HEK293 (cell line): ENCODE measurements at regions not wholly inside any gene's neighbourhood (a gene's known extent, or its start where the extent isn't known, plus 50 kb on each side); places are given as distances from the start of the nearest gene placed in this dataset.

Source experiments
- CTCF ChIA-PET: fragments of 350-600 bp; formaldehyde crosslinking; extraction: SDS; loops from one replicate; lab custom pipeline; 2021; ENCODE audit warnings: antibody characterized with exemption; lab: Yijun Ruan, JAX
- POLR2A ChIA-PET: fragments of 300-600 bp; formaldehyde crosslinking; extraction: SDS; loops from one replicate; lab custom pipeline; 2020; ENCODE audit warnings: antibody characterized with exemption, inconsistent platforms; lab: Yijun Ruan, JAX
- H3K27ac ChIP-seq: fragments of 200-500 bp; sonication (Bioruptor generic); 2 replicates; pipeline ENCODE4 v1.5.1; 2014; ENCODE audit warnings: low read depth, low read length, control low read depth, inconsistent platforms; ENCODE audit errors: extremely low read depth
- H3K36me3 ChIP-seq, 2 experiments: fragments of 200-500 bp in 1 of 2; sonication (Bioruptor generic) in 1 of 2; 1 replicate in 1 of 2; 2 replicates in 1 of 2; pipeline ENCODE4 v1.5.1; 2014 to 2017; ENCODE audit warnings: inconsistent platforms in 2 of 2, low read length in 2 of 2; ENCODE audit not compliant: control insufficient read depth in 2 of 2, insufficient read depth in 1 of 2
- H3K4me1 ChIP-seq: fragments of 200-500 bp; sonication (Bioruptor generic); 2 replicates; pipeline ENCODE4 v1.5.1; 2014; ENCODE audit warnings: mild to moderate bottlenecking, low read length, inconsistent platforms; ENCODE audit not compliant: control insufficient read depth, insufficient read depth
- H3K4me3 ChIP-seq: 2 replicates; pipeline ENCODE4 v1.5.1; 2011; ENCODE audit warnings: low read depth, mild to moderate bottlenecking, control low read depth, low read length, moderate library complexity
- H3K9me3 ChIP-seq: fragments of 200-500 bp; sonication (Bioruptor generic); 2 replicates; pipeline ENCODE4 v1.5.1; 2014; ENCODE audit warnings: low read depth, low read length, inconsistent platforms; ENCODE audit not compliant: control insufficient read depth, insufficient read depth
- BCL11B ChIP-seq: fragments of 450-650 bp; formaldehyde crosslinking; IDR thresholded peaks from 2 replicates; pipeline ENCODE4 v1.5.1; 2016; ENCODE audit warnings: low read depth, missing biosample characterization, missing genetic modification characterization
- MEIS1 ChIP-seq: sonication (generic); formaldehyde crosslinking; IDR thresholded peaks from 2 replicates; pipeline ENCODE4 v1.8.1; 2022; ENCODE audit warnings: missing genetic modification reagents, mild to moderate bottlenecking, borderline replicate concordance
- PRDM4 ChIP-seq: fragments of 450-650 bp; formaldehyde crosslinking; IDR thresholded peaks from 2 replicates; pipeline ENCODE4 v1.5.1; 2017; ENCODE audit warnings: missing biosample characterization, missing genetic modification characterization
- TSHZ1 ChIP-seq: fragments of 450-650 bp; formaldehyde crosslinking; IDR thresholded peaks from 2 replicates; pipeline ENCODE4 v1.5.1; 2016; ENCODE audit warnings: missing biosample characterization, missing genetic modification characterization, borderline replicate concordance
- ZBTB1 ChIP-seq: fragments of 450-650 bp; formaldehyde crosslinking; IDR thresholded peaks from 2 replicates; pipeline ENCODE4 v1.5.1; 2016; ENCODE audit warnings: missing biosample characterization, missing genetic modification characterization
- ZBTB49 ChIP-seq: fragments of 450-650 bp; formaldehyde crosslinking; IDR thresholded peaks from 2 replicates; pipeline ENCODE4 v1.5.1; 2016; ENCODE audit warnings: missing biosample characterization, missing genetic modification characterization, low read depth
- ZNF121 ChIP-seq: fragments of 450-650 bp; formaldehyde crosslinking; IDR thresholded peaks from 2 replicates; pipeline ENCODE4 v1.5.1; 2016; ENCODE audit warnings: missing biosample characterization, missing genetic modification characterization
- ZNF132 ChIP-seq: fragments of 450-650 bp; formaldehyde crosslinking; IDR thresholded peaks from 2 replicates; pipeline ENCODE4 v1.5.1; 2017; ENCODE audit warnings: missing biosample characterization, missing genetic modification characterization, borderline replicate concordance
- ZNF157 ChIP-seq: fragments of 450-650 bp; formaldehyde crosslinking; IDR thresholded peaks from 2 replicates; pipeline ENCODE4 v1.5.1; 2016; ENCODE audit warnings: missing biosample characterization, missing genetic modification characterization
- ZNF184 ChIP-seq: fragments of 450-650 bp; IDR thresholded peaks from 2 replicates; pipeline ENCODE4 v1.5.1; 2018; ENCODE audit warnings: missing biosample characterization, mild to moderate bottlenecking, missing genetic modification characterization
- ZNF48 ChIP-seq: fragments of 450-650 bp; formaldehyde crosslinking; IDR thresholded peaks from 2 replicates; pipeline ENCODE4 v1.5.1; 2016; ENCODE audit warnings: missing biosample characterization, missing genetic modification characterization
- ZNF513 ChIP-seq: fragments of 450-650 bp; IDR thresholded peaks from 2 replicates; pipeline ENCODE4 v1.5.1; 2018; ENCODE audit warnings: missing biosample characterization, missing genetic modification characterization
- ZNF561 ChIP-seq: fragments of 450-650 bp; IDR thresholded peaks from 2 replicates; pipeline ENCODE4 v1.5.1; 2018; ENCODE audit warnings: missing biosample characterization, missing genetic modification characterization, borderline replicate concordance
- ZNF624 ChIP-seq: fragments of 450-650 bp; formaldehyde crosslinking; IDR thresholded peaks from 2 replicates; pipeline ENCODE4 v1.5.1; 2017; ENCODE audit warnings: missing biosample characterization, missing genetic modification characterization
- ZNF701 ChIP-seq: fragments of 450-650 bp; formaldehyde crosslinking; IDR thresholded peaks from 2 replicates; pipeline ENCODE4 v1.5.1; 2016; ENCODE audit warnings: missing biosample characterization, missing genetic modification characterization

- Histone ChIP-seq H3K27ac (no peak overlapping the region), H3K4me1 (no peaks in the 10 kb centered on the region), H3K4me3 (no peak overlapping the region), H3K36me3 (no peaks in the 10 kb centered on the region), H3K9me3 (no peaks in the 10 kb centered on the region)
- ChIA-PET CTCF (no interaction called here), POLR2A (no interaction called here)
- TF ChIP-seq BCL11B (tag by site-specific recombination), result no peak
- no peak for TF ChIP-seq ZNF184 (tag by site-specific recombination)
- TF ChIP-seq ZNF513 (tag by site-specific recombination), result no peak
- TF ChIP-seq ZNF157 (tag by site-specific recombination), result no peak
These were observed 277.9 kb upstream of the GADL1 start for GRCh38 chr3:31172336-31172735.

- Histone ChIP-seq H3K36me3 (no peaks in the 10 kb centered on the region), H3K4me1 (no peaks in the 10 kb centered on the region), H3K27ac (no peak overlapping the region), H3K9me3 (no peaks in the 10 kb centered on the region), H3K4me3 (no peak overlapping the region)
- TF ChIP-seq ZNF561 (tag by site-specific recombination) (no peak), TSHZ1 (no peak), PRDM4 (tag by site-specific recombination) (no peak), ZBTB49 (no peak), ZBTB1 (tag by site-specific recombination) (no peak), MEIS1 (CRISPR knock-in tag) (no peak), ZNF701 (no peak), ZNF132 (tag by site-specific recombination) (no peak), ZNF121 (tag by site-specific recombination) (no peak), ZNF624 (no peak), ZNF48 (no peak)
- CTCF ChIA-PET, result no interaction called here
- POLR2A ChIA-PET, result no interaction called here
These were observed 278.8 kb upstream of the GADL1 start for GRCh38 chr3:31173118-31173718.
